Activated naive CD4-positive, alpha-beta T cell treated with anti-CD3 and anti-CD28 coated beads, Interleukin-2, amount 10 ng/mL, durations not matched to agents 7 days and 5 days (primary cell): ENCODE measurements at regions not wholly inside any gene's neighbourhood (a gene's known extent, or its start where the extent isn't known, plus 50 kb on each side); places are given as distances from the start of the nearest gene placed in this dataset.

Experiments used
- CTCF ChIA-PET: fragments of 350-600 bp; sonication (Branson Sonifier 250); formaldehyde crosslinking; loops from one replicate; lab custom pipeline; 2021; ENCODE audit warnings: antibody characterized with exemption; lab: Charles Lee
- DNase-seq: peaks from one replicate; pipeline ENCODE4 v3.0.0-alpha.2; 2020
- H3K27ac Mint-ChIP-seq: one replicate; pipeline ENCODE4 v1.8.0; 2021; ENCODE audit warnings: mild to moderate bottlenecking, moderate library complexity, mixed read lengths
- H3K27me3 Mint-ChIP-seq: one replicate; pipeline ENCODE4 v1.8.0; 2021; ENCODE audit warnings: mild to moderate bottlenecking, mixed read lengths
- H3K36me3 Mint-ChIP-seq: one replicate; pipeline ENCODE4 v1.8.0; 2021; ENCODE audit warnings: mixed read lengths
- H3K4me1 Mint-ChIP-seq: one replicate; pipeline ENCODE4 v1.8.0; 2021; ENCODE audit warnings: mixed read lengths
- H3K4me3 Mint-ChIP-seq: one replicate; pipeline ENCODE4 v1.8.0; 2021; ENCODE audit warnings: mild to moderate bottlenecking, moderate library complexity, mixed read lengths
- H3K9me3 Mint-ChIP-seq: one replicate; pipeline ENCODE4 v1.8.0; 2021; ENCODE audit warnings: mixed read lengths

DNA sequence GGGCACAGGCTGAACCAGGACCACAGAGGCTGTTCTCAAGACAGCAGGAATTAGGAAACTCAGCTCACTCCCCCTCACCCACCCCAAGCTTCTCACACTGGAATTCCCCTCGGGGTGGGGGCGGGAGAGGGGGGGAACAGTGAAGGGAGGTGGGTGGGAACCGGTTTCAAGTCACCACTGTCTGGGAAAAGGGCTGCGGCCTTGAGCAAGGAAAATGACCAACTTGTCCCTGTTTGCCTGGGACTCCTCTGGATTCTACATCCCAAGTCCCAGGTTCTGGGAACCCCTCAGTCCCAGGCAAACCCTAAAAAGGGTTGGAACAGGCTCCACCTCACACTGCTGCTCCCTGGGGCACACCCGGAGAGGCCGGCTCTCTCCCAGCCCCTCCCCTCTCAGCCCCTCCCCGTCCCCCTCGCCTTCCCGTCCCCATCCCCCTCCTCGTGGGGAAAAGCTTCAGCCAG lies 230.7 kb downstream of the TFAP2C start:
- DNase-seq: no peak
- Mint-ChIP-seq H3K4me3 (no peak overlapping the region), H3K27ac (no peak overlapping the region), H3K36me3 (no peaks in the 10 kb centered on the region), H3K27me3 (peaks cover 34% of the 10 kb centered on the region), H3K9me3 (no peaks in the 10 kb centered on the region), H3K4me1 (no peaks in the 10 kb centered on the region)
- CTCF ChIA-PET: no interaction called here

DNA sequence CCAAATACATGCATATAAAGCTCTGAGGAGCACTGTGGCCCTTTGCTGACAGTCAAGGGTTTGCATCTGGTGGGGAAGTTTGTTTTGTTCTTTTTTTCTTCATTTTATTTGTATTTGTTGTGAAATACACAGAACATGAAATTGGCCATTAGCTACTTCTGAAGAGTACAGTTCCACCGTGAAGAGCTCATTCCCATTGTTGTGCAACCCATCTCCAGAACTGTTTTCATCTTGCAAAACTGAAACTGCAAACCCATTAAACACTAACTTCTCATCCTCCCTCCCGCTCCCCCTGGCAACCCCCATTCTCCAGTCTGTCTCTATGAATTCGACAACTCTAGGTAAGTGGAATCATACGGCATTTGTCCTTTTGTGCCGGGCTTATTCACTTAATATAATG lies 231.3 kb downstream of the TFAP2C start:
- Mint-ChIP-seq H3K4me1 (no peaks in the 10 kb centered on the region), H3K27me3 (peaks cover 36% of the 10 kb centered on the region), H3K36me3 (no peaks in the 10 kb centered on the region), H3K4me3 (no peak overlapping the region), H3K27ac (no peak overlapping the region), H3K9me3 (no peaks in the 10 kb centered on the region)
- DNase-seq: no peak
- CTCF ChIA-PET: no interaction called here

- Mint-ChIP-seq H3K27me3 (peaks cover 38% of the 10 kb centered on the region), H3K36me3 (no peaks in the 10 kb centered on the region), H3K27ac (no peak overlapping the region), H3K9me3 (no peaks in the 10 kb centered on the region), H3K4me3 (no peak overlapping the region), H3K4me1 (no peaks in the 10 kb centered on the region)
- CTCF ChIA-PET: no interaction called here
- DNase-seq: no peak
Observed at GRCh38 chr20:56861590-56861989, 232.5 kb downstream of the TFAP2C start.

GRCh38 chr20:56865055-56865454 lies 235.9 kb downstream of the TFAP2C start:
- CTCF ChIA-PET: no interaction called here
- DNase-seq: no peak
- no peak overlapping the region for H3K27ac Mint-ChIP-seq
- H3K4me3 Mint-ChIP-seq: no peak overlapping the region
- peaks cover 2% of the 10 kb centered on the region for H3K9me3 Mint-ChIP-seq
- H3K4me1 Mint-ChIP-seq: no peaks in the 10 kb centered on the region
- H3K36me3 Mint-ChIP-seq: no peaks in the 10 kb centered on the region
- H3K27me3 Mint-ChIP-seq: peaks cover 29% of the 10 kb centered on the region

- Mint-ChIP-seq H3K27ac (no peak overlapping the region), H3K4me3 (no peak overlapping the region), H3K36me3 (no peaks in the 10 kb centered on the region), H3K9me3 (peaks cover 2% of the 10 kb centered on the region), H3K27me3 (peaks cover 12% of the 10 kb centered on the region), H3K4me1 (no peaks in the 10 kb centered on the region)
- no peak for DNase-seq
- CTCF ChIA-PET: no interaction called here
Observed at GRCh38 chr20:56867128-56867527, 238.0 kb downstream of the TFAP2C start.

GRCh38 chr20:56868746-56869145 lies 239.6 kb downstream of the TFAP2C start:
- Mint-ChIP-seq H3K4me3 (no peak overlapping the region), H3K27me3 (peaks cover 8% of the 10 kb centered on the region), H3K27ac (no peak overlapping the region), H3K36me3 (no peaks in the 10 kb centered on the region), H3K9me3 (peaks cover 2% of the 10 kb centered on the region), H3K4me1 (no peaks in the 10 kb centered on the region)
- CTCF ChIA-PET: no interaction called here
- no peak for DNase-seq

DNA sequence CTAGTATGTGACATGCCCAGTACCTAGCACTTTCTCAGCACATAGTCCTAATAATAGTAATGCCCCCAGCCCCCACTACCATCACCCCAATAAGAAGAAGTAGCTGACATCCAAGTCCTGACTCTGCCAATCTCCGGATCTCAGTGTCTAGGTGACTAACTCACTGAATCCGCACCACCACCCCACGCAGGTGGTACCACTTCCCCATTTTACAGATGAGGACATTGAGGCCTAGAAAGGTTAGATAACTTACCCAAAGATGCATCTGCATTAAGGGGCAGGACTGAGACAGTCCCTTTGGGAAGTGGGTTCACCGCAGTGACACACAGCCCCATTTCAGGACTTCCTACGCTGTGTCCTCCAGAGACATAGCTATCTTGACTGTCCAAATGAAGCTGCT lies 241.2 kb downstream of the TFAP2C start:
- no peaks in the 10 kb centered on the region for H3K36me3 Mint-ChIP-seq
- peaks cover 11% of the 10 kb centered on the region for H3K27me3 Mint-ChIP-seq
- peaks cover 4% of the 10 kb centered on the region for H3K9me3 Mint-ChIP-seq
- CTCF ChIA-PET: no interaction called here
- H3K4me1 Mint-ChIP-seq: no peaks in the 10 kb centered on the region
- DNase-seq: no peak
- no peak overlapping the region for H3K27ac Mint-ChIP-seq
- no peak overlapping the region for H3K4me3 Mint-ChIP-seq

DNA sequence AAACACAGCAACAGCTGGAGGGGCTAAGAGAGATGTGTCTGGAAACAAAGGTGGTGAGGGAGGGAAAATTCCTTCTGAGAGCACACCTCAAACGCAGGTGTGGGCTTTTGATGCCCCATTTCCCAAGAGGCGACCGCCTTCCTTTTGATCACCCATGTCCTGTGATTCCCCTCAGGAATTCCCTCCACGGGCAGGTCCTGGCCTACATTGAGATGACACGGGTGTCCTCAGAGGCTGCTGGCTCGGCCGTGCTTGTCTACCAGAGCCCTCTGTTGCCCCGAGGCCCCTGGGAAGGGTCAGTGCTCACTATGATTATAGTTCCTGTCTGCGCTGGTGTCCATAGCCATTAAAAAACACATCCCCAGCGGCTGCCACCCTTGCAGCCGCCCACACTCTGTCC lies 242.6 kb downstream of the TFAP2C start:
- Mint-ChIP-seq H3K4me3 (no peak overlapping the region), H3K4me1 (no peaks in the 10 kb centered on the region), H3K27me3 (peaks cover 8% of the 10 kb centered on the region), H3K27ac (no peak overlapping the region), H3K9me3 (peaks cover 4% of the 10 kb centered on the region), H3K36me3 (no peaks in the 10 kb centered on the region)
- DNase-seq: no peak
- CTCF ChIA-PET: no interaction called here

GRCh38 chr20:56872620-56873458 lies 243.7 kb downstream of the TFAP2C start:
- CTCF ChIA-PET: no interaction called here
- no peak overlapping the region for H3K4me3 Mint-ChIP-seq

DNA sequence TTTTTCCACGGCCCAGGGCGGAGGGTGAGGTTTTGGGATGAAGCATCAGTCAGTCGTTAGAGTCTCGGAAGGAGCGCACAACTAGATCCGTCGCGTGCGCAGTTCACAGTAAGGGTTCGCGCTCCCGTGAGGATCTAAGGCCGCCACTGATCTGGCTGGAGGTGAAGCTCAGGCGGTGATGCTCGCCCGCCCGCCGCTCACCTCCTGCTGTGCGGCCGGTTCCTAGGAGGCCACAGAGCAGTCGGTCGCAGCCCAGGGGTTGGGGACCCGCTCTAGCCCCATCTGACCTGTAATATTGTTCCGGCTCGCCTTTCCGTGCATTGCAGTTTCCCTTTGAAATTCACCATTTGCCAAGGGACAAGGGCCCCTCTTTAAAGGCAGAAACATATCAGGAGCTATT lies 244.7 kb downstream of the TFAP2C start:
- H3K9me3 Mint-ChIP-seq: peaks cover 4% of the 10 kb centered on the region
- H3K4me1 Mint-ChIP-seq: no peaks in the 10 kb centered on the region
- CTCF ChIA-PET: no interaction called here
- H3K27me3 Mint-ChIP-seq: peaks cover 16% of the 10 kb centered on the region
- no peak for DNase-seq
- H3K4me3 Mint-ChIP-seq: no peak overlapping the region
- H3K27ac Mint-ChIP-seq: no peak overlapping the region
- H3K36me3 Mint-ChIP-seq: no peaks in the 10 kb centered on the region

More at GRCh38 chr20:56872620-56873458, 243.7 kb downstream of the TFAP2C start:
- Mint-ChIP-seq H3K27ac (no peak overlapping the region), H3K36me3 (no peaks in the 10 kb centered on the region), H3K27me3 (peaks cover 13% of the 10 kb centered on the region), H3K4me1 (no peaks in the 10 kb centered on the region), H3K9me3 (peaks cover 4% of the 10 kb centered on the region)
- no peak for DNase-seq

DNA sequence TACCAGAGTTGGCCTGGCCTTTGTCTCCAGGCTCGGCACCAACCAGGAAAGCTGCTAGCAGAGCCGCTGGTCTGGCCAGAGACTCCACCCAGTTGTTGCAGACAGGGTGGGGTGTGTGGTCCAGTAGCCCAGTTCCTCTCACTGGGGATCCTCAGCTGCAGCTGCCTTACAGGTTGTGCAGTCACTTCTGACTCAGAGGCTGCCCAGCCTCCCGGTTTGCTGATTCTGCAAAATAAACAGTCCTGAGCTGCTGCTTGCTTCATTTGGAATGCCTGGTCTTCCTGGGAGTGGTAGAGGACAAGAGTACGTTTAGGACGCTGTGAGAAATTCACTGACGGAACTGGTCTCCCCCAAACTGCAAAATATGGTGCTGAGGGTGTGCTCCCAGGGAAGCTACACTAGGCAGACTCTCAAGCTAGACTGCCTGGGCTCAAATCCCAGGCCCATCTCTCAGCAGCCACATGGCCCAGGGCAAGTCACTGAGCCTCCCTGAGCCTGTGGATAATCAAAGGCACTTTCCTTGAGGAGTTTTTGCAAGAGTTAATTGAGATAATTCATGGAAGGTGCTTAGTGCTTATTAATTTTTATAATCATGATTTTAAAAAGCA lies 246.1 kb downstream of the TFAP2C start:
- DNase-seq: no peak
- Mint-ChIP-seq H3K36me3 (no peaks in the 10 kb centered on the region), H3K9me3 (peaks cover 4% of the 10 kb centered on the region), H3K4me1 (no peaks in the 10 kb centered on the region), H3K27me3 (peaks cover 16% of the 10 kb centered on the region), H3K27ac (no peak overlapping the region), H3K4me3 (no peak overlapping the region)
- CTCF ChIA-PET: no interaction called here

DNA sequence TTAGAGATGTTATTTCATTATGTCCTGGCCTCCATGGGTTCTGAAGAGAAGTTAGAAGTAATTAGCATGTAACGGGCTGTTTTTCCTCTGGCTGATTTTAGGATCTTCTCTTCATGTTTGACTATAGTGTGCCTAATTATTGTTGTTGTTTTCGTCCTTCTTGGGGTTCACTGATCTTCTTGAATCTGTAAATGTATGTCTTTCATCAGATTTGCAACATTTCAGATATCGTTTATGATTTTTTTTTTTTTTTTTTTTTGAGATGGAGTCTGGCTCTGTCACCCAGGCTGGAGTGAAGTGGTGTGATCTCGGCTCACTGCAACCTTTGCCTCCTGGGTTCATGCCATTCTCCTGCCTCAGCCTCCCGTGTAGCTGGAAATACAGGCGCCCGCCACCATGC lies 246.7 kb downstream of the TFAP2C start:
- Mint-ChIP-seq H3K36me3 (no peaks in the 10 kb centered on the region), H3K4me1 (no peaks in the 10 kb centered on the region), H3K27ac (no peak overlapping the region), H3K4me3 (no peak overlapping the region), H3K27me3 (peaks cover 16% of the 10 kb centered on the region), H3K9me3 (peaks cover 4% of the 10 kb centered on the region)
- CTCF ChIA-PET: no interaction called here
- DNase-seq: no peak

- Mint-ChIP-seq H3K27ac (no peak overlapping the region), H3K36me3 (no peaks in the 10 kb centered on the region), H3K4me1 (no peaks in the 10 kb centered on the region), H3K27me3 (no peaks in the 10 kb centered on the region), H3K9me3 (peaks cover 2% of the 10 kb centered on the region), H3K4me3 (no peak overlapping the region)
- no peak for DNase-seq
- CTCF ChIA-PET: no interaction called here
Observed at GRCh38 chr20:56885521-56885920, 256.4 kb downstream of the TFAP2C start.

DNA sequence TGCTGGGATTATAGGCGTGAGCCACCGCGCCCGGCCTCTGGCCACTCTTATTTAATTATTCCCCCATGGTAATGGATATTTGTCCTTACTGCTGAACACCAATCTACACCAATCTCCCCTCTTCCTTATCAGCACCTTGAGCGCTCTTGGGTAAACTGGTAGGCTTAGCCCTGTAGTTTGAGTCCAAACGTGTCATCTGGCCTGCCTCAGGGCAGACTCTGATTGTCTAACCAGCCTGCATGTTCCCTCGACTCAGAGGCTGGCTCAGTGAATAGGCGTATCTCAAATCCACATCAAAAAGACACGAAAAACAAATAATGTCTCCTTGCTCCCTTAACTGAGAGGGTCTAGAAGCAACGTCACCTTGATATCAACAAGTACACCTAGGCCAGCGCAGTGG lies 260.9 kb downstream of the TFAP2C start:
- Mint-ChIP-seq H3K27me3 (no peaks in the 10 kb centered on the region), H3K36me3 (peaks cover 4% of the 10 kb centered on the region), H3K9me3 (peaks cover 6% of the 10 kb centered on the region), H3K27ac (no peak overlapping the region), H3K4me1 (peaks cover 14% of the 10 kb centered on the region), H3K4me3 (no peak overlapping the region)
- CTCF ChIA-PET: no interaction called here
- no peak for DNase-seq
